ENCODE measurements at regions not wholly inside any gene's neighbourhood (a gene's known extent, or its start where the extent isn't known, plus 50 kb on each side); places are given as distances from the start of the nearest gene placed in this dataset.

DNA sequence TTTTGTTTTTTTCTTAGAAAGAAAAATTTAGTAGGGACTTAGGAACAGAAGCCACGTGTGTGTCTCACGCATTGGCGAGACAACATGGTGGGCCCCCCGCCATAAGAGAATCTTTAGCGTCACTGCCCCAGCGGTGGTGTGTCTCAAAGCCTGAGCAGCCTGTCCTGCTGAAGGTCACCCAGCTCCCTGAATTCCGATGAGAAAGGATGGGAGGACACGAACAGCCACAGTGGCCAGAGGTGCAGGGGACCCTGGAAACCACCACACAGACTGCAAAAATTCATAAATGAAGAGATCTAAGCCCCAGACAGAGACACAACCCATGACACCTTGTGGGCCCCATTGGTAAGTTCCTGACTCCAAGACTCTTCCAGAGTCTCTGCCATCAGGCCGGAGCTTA is 266.1 kb upstream of the RAB6C start:
- 73 to 79% (median 79%) methylated on average over 9 of the region's 9 CpGs for whole genome bisulfite sequencing, 3 donors
- TF ChIP-seq EP300 (IDR thresholded peaks at IDR 0.05) (no peak), POLR2A (IDR thresholded peaks at IDR 0.05) (no peak)
- TF ChIP-seq, protein P1, sequence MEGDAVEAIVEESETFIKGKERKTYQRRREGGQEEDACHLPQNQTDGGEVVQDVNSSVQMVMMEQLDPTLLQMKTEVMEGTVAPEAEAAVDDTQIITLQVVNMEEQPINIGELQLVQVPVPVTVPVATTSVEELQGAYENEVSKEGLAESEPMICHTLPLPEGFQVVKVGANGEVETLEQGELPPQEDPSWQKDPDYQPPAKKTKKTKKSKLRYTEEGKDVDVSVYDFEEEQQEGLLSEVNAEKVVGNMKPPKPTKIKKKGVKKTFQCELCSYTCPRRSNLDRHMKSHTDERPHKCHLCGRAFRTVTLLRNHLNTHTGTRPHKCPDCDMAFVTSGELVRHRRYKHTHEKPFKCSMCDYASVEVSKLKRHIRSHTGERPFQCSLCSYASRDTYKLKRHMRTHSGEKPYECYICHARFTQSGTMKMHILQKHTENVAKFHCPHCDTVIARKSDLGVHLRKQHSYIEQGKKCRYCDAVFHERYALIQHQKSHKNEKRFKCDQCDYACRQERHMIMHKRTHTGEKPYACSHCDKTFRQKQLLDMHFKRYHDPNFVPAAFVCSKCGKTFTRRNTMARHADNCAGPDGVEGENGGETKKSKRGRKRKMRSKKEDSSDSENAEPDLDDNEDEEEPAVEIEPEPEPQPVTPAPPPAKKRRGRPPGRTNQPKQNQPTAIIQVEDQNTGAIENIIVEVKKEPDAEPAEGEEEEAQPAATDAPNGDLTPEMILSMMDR (IDR thresholded peaks at IDR 0.05), result no peak
- H3K4me1 ChIP-seq (ENCODE audit: insufficient read depth), result no peaks in the 10 kb centered on the region

DNA sequence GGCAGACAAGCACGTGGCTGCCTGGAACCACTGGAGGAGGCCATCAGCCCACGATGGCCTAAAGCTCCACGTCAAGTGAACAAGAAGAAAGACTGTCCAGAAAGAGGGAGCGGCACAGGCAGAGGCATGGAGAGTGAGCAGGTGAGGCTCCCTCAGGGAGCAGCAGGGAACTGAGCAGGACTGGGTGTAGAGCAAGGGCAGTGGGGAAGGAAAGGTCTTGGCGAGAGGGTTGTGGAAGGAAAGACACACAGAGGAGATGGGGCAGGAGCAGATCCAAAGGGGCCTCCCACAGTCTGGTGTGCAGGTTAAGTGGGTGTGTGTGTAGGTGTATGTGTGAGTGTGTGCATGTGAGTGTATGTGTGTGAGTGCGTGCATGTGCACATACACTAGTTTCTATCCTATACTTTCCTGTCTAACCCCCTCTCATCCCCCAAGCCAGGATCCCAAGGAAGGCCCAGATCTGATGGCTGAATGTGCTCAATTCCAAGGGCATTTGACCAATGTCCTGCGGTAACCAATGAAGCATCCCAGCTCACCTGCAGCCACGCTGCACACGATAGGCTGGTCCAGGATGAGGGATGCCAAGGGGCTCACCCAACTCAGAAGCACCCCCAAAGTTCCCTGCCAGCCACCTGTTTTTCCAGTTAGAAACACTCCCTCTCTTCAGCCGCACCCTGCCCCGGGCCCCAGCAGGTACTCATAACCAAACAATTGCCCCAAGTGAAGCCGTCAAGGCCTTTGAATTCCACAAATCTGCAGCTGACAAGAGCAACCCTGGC is 262.5 kb upstream of the RAB6C start:
- H3K27ac ChIP-seq, result no peak overlapping the region
- WGBS, 3 donors, result 76 to 81% (median 78%) methylated on average over 12 of the region's 12 CpGs
- no peak for DNase-seq
- H3K36me3 ChIP-seq, result no peaks in the 10 kb centered on the region
- H3K9me3 ChIP-seq, result no peaks in the 10 kb centered on the region
- H3K4me3 ChIP-seq, result no peak overlapping the region
- no peaks in the 10 kb centered on the region for H3K27me3 ChIP-seq
- no peak for TF ChIP-seq EP300 (IDR thresholded peaks at IDR 0.05)
- TF ChIP-seq POLR2A (IDR thresholded peaks at IDR 0.05), result no peak
- TF ChIP-seq, protein P1 (IDR thresholded peaks at IDR 0.05), result no peak
- no peaks in the 10 kb centered on the region for H3K4me1 ChIP-seq (ENCODE audit: insufficient read depth)
- intact Hi-C loops (cut with DNase I), result no loop called here

More for the DNA sequence above, 266.1 kb upstream of the RAB6C start:
- DNase-seq, result no peak
- Histone ChIP-seq H3K27ac (no peak overlapping the region), H3K4me3 (no peak overlapping the region), H3K9me3 (no peaks in the 10 kb centered on the region), H3K27me3 (no peaks in the 10 kb centered on the region), H3K36me3 (no peaks in the 10 kb centered on the region)
- intact Hi-C loops (cut with DNase I), result no loop called here

DNA sequence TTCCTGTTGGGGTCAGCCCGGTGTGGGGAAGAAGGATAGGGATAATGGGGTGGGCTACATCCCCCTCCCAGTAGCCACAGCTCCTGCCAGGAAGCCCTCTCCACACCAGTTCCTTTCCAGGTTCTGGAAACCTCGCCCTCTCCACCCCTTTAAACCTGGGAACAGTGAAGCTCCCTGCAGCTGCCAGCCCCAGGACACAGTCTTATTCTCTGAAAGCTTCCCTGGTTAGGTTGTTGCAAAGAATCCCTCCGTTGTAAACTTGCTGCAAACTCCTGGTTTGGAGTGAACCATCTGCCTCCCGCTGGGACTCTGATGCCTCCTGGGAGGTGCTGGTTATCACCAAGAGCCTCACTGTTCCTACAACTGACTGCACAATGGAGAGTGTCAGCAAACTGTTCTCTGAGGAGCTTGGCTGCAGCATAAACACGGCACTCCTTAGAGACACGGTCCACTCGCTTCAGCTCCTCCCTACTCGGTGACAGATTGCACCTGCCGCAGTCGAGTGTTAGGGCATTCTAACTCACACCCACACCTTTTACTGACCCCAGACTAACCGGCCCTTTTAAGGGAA is 261.8 kb upstream of the RAB6C start:
- Histone ChIP-seq H3K9me3 (no peaks in the 10 kb centered on the region), H3K27me3 (no peaks in the 10 kb centered on the region), H3K4me3 (no peak overlapping the region), H3K4me1 (ENCODE audit: insufficient read depth) (no peaks in the 10 kb centered on the region), H3K27ac (no peak overlapping the region), H3K36me3 (no peaks in the 10 kb centered on the region)
- 7 to 11% (median 7%) methylated on average over 11 of the region's 11 CpGs for WGBS, 3 donors
- no peak for DNase-seq
- intact Hi-C loops (cut with DNase I), result no loop called here
- TF ChIP-seq EP300 (IDR thresholded peaks at IDR 0.05) (no peak), POLR2A (IDR thresholded peaks at IDR 0.05) (no peak)
- TF ChIP-seq, protein P1 (IDR thresholded peaks at IDR 0.05), result no peak

DNA sequence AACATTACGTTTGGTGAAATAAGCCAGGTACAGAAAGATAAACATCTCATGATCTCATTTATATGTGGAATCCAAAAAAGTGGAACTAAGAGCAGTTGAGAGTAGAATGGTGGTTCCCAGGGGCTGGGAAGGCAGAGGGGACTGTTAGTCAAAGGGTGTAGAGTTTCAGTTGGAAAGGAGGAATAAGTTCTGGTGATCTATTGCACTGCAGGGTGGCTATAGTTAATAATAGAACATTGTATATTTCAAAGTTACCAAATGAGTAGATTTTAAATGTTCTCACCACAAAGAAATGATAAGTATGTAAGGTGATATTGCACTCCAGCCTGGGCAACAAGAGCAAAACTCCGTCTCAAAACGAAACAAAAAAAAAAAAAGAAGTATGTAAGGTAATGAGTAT is 260.1 kb upstream of the RAB6C start:
- no peaks in the 10 kb centered on the region for H3K36me3 ChIP-seq
- no peaks in the 10 kb centered on the region for H3K4me1 ChIP-seq (ENCODE audit: insufficient read depth)
- DNase-seq, result no peak
- H3K27me3 ChIP-seq, result no peaks in the 10 kb centered on the region
- WGBS, 3 donors, result 67 to 76% (median 68%) methylated on average over 3 of the region's 3 CpGs
- TF ChIP-seq POLR2A (IDR thresholded peaks at IDR 0.05) (no peak), EP300 (IDR thresholded peaks at IDR 0.05) (no peak)
- H3K27ac ChIP-seq, result no peak overlapping the region
- no peak overlapping the region for H3K4me3 ChIP-seq
- no peaks in the 10 kb centered on the region for H3K9me3 ChIP-seq
- intact Hi-C loops (cut with DNase I), result no loop called here

DNA sequence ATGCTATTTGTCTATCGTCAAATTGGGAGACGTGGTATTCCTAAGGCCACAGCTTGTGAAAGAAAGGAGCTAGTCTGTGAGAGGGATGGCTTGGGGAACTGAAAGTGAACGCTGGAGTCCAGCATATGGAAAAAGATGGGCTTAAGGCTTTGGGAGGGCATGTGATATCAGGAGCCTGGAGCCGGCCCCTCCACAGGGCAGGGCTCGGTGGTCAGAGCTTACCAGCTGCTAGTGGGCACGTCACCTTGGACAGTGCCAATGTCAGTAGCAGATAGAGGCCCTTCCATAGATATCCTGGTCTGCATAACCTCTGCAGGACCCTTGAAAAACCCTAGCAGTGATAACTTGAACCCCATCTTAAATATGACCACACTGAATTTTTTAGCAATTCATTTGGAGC is 259.1 kb upstream of the RAB6C start:
- WGBS, 3 donors, result 82 to 84% (median 82%) methylated on average over 6 of the region's 6 CpGs
- no peak for DNase-seq
- H3K4me3 ChIP-seq, result no peak overlapping the region
- H3K27me3 ChIP-seq, result no peaks in the 10 kb centered on the region
- H3K4me1 ChIP-seq (ENCODE audit: insufficient read depth), result no peaks in the 10 kb centered on the region
- H3K36me3 ChIP-seq, result no peaks in the 10 kb centered on the region
- intact Hi-C loops (cut with DNase I), result no loop called here
- no peaks in the 10 kb centered on the region for H3K9me3 ChIP-seq
- no peak overlapping the region for H3K27ac ChIP-seq
- TF ChIP-seq POLR2A (IDR thresholded peaks at IDR 0.05) (no peak), EP300 (IDR thresholded peaks at IDR 0.05) (no peak)
- TF ChIP-seq, protein P1 (IDR thresholded peaks at IDR 0.05), result no peak

All from ovary (tissue), 7 donors.